GM12801 (cell line): ENCODE measurements at regions not wholly inside any gene's neighbourhood (a gene's known extent, or its start where the extent isn't known, plus 50 kb on each side); places are given as distances from the start of the nearest gene placed in this dataset.

Experiments used
- CTCF ChIP-seq: IDR thresholded peaks from one replicate; pipeline ENCODE4 v1.5.1; 2011; ENCODE audit warnings: control low read depth; ENCODE audit not compliant: insufficient read length; ENCODE audit errors: extremely low read depth

GRCh38 chr12:16919551-16919950, 313.6 kb upstream of the LMO3 start:
- no peak for TF ChIP-seq CTCF

GRCh38 chr12:16914853-16915252, 308.9 kb upstream of the LMO3 start:
- TF ChIP-seq CTCF = no peak

GRCh38 chr12:16913832-16914490, 308.0 kb upstream of the LMO3 start:
- no peak for TF ChIP-seq CTCF

GRCh38 chr12:16901946-16902345, 296.0 kb upstream of the LMO3 start:
- no peak for TF ChIP-seq CTCF

GRCh38 chr12:16893426-16893825, 287.5 kb upstream of the LMO3 start:
- TF ChIP-seq CTCF = no peak

GRCh38 chr12:16891673-16892072, 285.7 kb upstream of the LMO3 start:
- TF ChIP-seq CTCF = no peak

GRCh38 chr12:16884819-16885218, 278.9 kb upstream of the LMO3 start:
- no peak for TF ChIP-seq CTCF
